A549 (cell line): ENCODE measurements at regions not wholly inside any gene's neighbourhood (a gene's known extent, or its start where the extent isn't known, plus 50 kb on each side); places are given as distances from the start of the nearest gene placed in this dataset.

ENCODE experiments used
- ATAC-seq, 2 experiments: fragments of 200-7000 bp in 1 of 2; fragments of >200 bp in 1 of 2; cut with Nextera tagmentation in 1 of 2; cut with Tn5 transposase in 1 of 2; 3 replicates each; pipeline versions ENCODE4 v1.8.0 to v1.9.1; 2018 to 2020; ENCODE audit warnings: mild to moderate bottlenecking in 1 of 2, moderate library complexity in 1 of 2
- CTCF ChIA-PET: fragments of 300-600 bp; sonication (Branson Sonifier 250); formaldehyde crosslinking; extraction: SDS; loops from one replicate; lab custom pipeline; 2021; ENCODE audit warnings: antibody characterized with exemption, inconsistent platforms; lab: Yijun Ruan, JAX
- POLR2A ChIA-PET: fragments of 350-600 bp; formaldehyde crosslinking; extraction: SDS; loops from one replicate; lab custom pipeline; 2021; ENCODE audit warnings: antibody characterized with exemption, inconsistent platforms; lab: Yijun Ruan, JAX
- DNase-seq, 2 experiments: peaks; one replicate each; pipeline versions ENCODE4 v3.0.0 to v3.0.0-alpha.2; 2011 to 2016; ENCODE audit warnings: low read depth in 1 of 2, low spot score in 1 of 2
- FAIRE-seq: peaks from 2 replicates; lab custom pipeline; 2011; peaks lifted over from hg19 to GRCh38; lab: Jason Lieb, UNC
- H3K27ac ChIP-seq, 2 experiments: fragments of >200 bp; sonication (Bioruptor Twin); formaldehyde crosslinking; 3 replicates each; pipeline ENCODE4 v1.5.1; 2016 to 2017
- H3K4me1 ChIP-seq: fragments of >200 bp; sonication (Bioruptor Twin); formaldehyde crosslinking; 3 replicates; pipeline ENCODE4 v1.6.1; 2016
- H3K4me2 ChIP-seq: fragments of >200 bp; sonication (Bioruptor Twin); formaldehyde crosslinking; 3 replicates; pipeline ENCODE4 v1.6.1; 2016
- H3K4me3 ChIP-seq: fragments of >200 bp; sonication (Bioruptor Twin); formaldehyde crosslinking; 3 replicates; pipeline ENCODE4 v1.5.1; 2016
- H3K9me3 ChIP-seq: fragments of >200 bp; sonication (Bioruptor Twin); formaldehyde crosslinking; 3 replicates; pipeline ENCODE4 v1.6.1; 2016
- BHLHE40 ChIP-seq: IDR thresholded peaks from 2 replicates; pipeline ENCODE4 v1.6.1; 2012; ENCODE audit warnings: low read depth, low read length, inconsistent platforms
- CBX2 ChIP-seq: fragments of 200-600 bp; sonication (generic); IDR thresholded peaks from 2 replicates; pipeline ENCODE4 v1.6.1; 2016; ENCODE audit warnings: low read depth, mild to moderate bottlenecking, borderline replicate concordance
- CBX8 ChIP-seq: fragments of 200-600 bp; sonication (generic); IDR thresholded peaks from 2 replicates; pipeline ENCODE4 v1.6.1; 2016
- CHD2 ChIP-seq: fragments of 150-350 bp; IDR thresholded peaks from 2 replicates; pipeline ENCODE4 v1.6.1; 2014; ENCODE audit warnings: low read length; ENCODE audit not compliant: partially characterized antibody
- ELK1 ChIP-seq: fragments of 150-350 bp; IDR thresholded peaks from 2 replicates; pipeline ENCODE4 v1.6.1; 2014; ENCODE audit warnings: low read depth, mild to moderate bottlenecking, low read length
- EP300 ChIP-seq, 2 experiments: fragments of >200 bp; sonication (Bioruptor Twin); formaldehyde crosslinking; IDR thresholded peaks; 2 replicates in 1 of 2; 3 replicates in 1 of 2; pipeline ENCODE4 v1.6.1; 2016 to 2017
- GATA3 ChIP-seq: IDR thresholded peaks from 2 replicates; pipeline ENCODE4 v1.6.1; 2012; ENCODE audit warnings: borderline replicate concordance
- HDAC2 ChIP-seq: fragments of 200-600 bp; sonication (generic); IDR thresholded peaks from 2 replicates; pipeline ENCODE4 v1.6.1; 2016
- HEYL ChIP-seq: fragments of 250-450 bp; sonication (Bioruptor Pico); IDR thresholded peaks from 2 replicates; pipeline ENCODE4 v1.8.0; 2021; ENCODE audit warnings: mild to moderate bottlenecking, moderate library complexity
- HMGXB4 ChIP-seq: fragments of 250-450 bp; sonication (Bioruptor Pico); IDR thresholded peaks from 2 replicates; pipeline ENCODE4 v1.5.0; 2021; ENCODE audit warnings: mild to moderate bottlenecking, moderate library complexity, borderline replicate concordance
- KDM1A ChIP-seq: fragments of 200-600 bp; sonication (generic); IDR thresholded peaks from 2 replicates; pipeline ENCODE4 v1.6.1; 2016; ENCODE audit warnings: low read depth, mild to moderate bottlenecking
- MAFK ChIP-seq: fragments of 450-650 bp; IDR thresholded peaks from 2 replicates; pipeline ENCODE4 v1.6.1; 2014; ENCODE audit not compliant: partially characterized antibody
- NR3C1 ChIP-seq: fragments of >200 bp; sonication (Bioruptor Twin); formaldehyde crosslinking; IDR thresholded peaks from 3 replicates; pipeline ENCODE4 v1.6.1; 2017
- PBX3 ChIP-seq: IDR thresholded peaks from 2 replicates; pipeline ENCODE4 v1.6.1; 2012
- POLR2A ChIP-seq: IDR thresholded peaks from 2 replicates; pipeline ENCODE4 v1.6.1; 2012; ENCODE audit warnings: mild to moderate bottlenecking, low read length
- POLR2AphosphoS2 ChIP-seq: conservative IDR thresholded peaks from 2 replicates; pipeline ENCODE4 v1.6.1; 2012; ENCODE audit warnings: low read length, improper control_type of control experiment, inconsistent platforms
- RAD21 ChIP-seq, 2 experiments: fragments of >200 bp in 1 of 2; sonication (Bioruptor Twin) in 1 of 2; formaldehyde crosslinking in 1 of 2; IDR thresholded peaks in 1 of 2; conservative IDR thresholded peaks in 1 of 2; 2 replicates in 1 of 2; 3 replicates in 1 of 2; pipeline ENCODE4 v1.6.1; 2012 to 2018; ENCODE audit warnings: inconsistent platforms in 1 of 2
- SMC3 ChIP-seq: fragments of >200 bp; sonication (Bioruptor Twin); formaldehyde crosslinking; IDR thresholded peaks from 3 replicates; pipeline ENCODE4 v1.6.1; 2018; ENCODE audit warnings: inconsistent platforms
- ZSCAN20 ChIP-seq: fragments of 250-450 bp; sonication (Bioruptor Pico); IDR thresholded peaks from 2 replicates; pipeline ENCODE4 v1.8.0; 2022; ENCODE audit warnings: mild to moderate bottlenecking, moderate library complexity
- WGBS: methylation state at CpG from one replicate; pipeline ENCODE4 v1.1.6; 2017; ENCODE audit errors: missing lambda C conversion rate; 5-methylcytosine and 5-hydroxymethylcytosine counted together

- ATAC-seq (no peak), DNase-seq (no peak), FAIRE-seq (no peak)
- 19% methylated on average over 4 of the region's 4 CpGs for WGBS
- ChIA-PET POLR2A (no interaction called here), CTCF (interaction anchor here (0.7 kb wide), 1 partner anchor 13 kb away, joined by 3 read pairs; no protein-coding TSS in a partner anchor)
- Histone ChIP-seq H3K4me1 (no peaks in the 10 kb centered on the region), H3K27ac (no peak overlapping the region), H3K4me2 (no peak overlapping the region), H3K4me3 (no peak overlapping the region), H3K9me3 (no peaks in the 10 kb centered on the region)
- no peak for TF ChIP-seq EP300 (IDR thresholded peaks at IDR 0.05)
- TF ChIP-seq MAFK, result no peak
- no peak for TF ChIP-seq NR3C1
- TF ChIP-seq ZSCAN20 (CRISPR knock-in tag), result no peak
- TF ChIP-seq RAD21 (conservative IDR thresholded peaks at IDR 0.05 in 1 of 2, IDR thresholded peaks at IDR 0.05 in 1 of 2), result no peak
- no peak for TF ChIP-seq GATA3
- TF ChIP-seq CHD2, result no peak
- no peak for TF ChIP-seq POLR2AphosphoS2
- no peak for TF ChIP-seq KDM1A
- TF ChIP-seq PBX3, result no peak
Observed at GRCh38 chr11:131232261-131232660, 138.2 kb upstream of the NTM start.

GRCh38 chr11:131234221-131234620 lies 136.2 kb upstream of the NTM start:
- H3K4me2 ChIP-seq, result no peak overlapping the region
- ATAC-seq (no peak), DNase-seq (no peak), FAIRE-seq (no peak)
- CTCF ChIA-PET, result no interaction called here
- H3K4me1 ChIP-seq, result no peaks in the 10 kb centered on the region
- TF ChIP-seq POLR2A (no peak), CBX2 (no peak)
- POLR2A ChIA-PET, result no interaction called here
- H3K9me3 ChIP-seq, result no peaks in the 10 kb centered on the region
- WGBS, result 0% methylated on average over 1 of the region's 15 CpGs
- no peak overlapping the region for H3K4me3 ChIP-seq
- H3K27ac ChIP-seq, result no peak overlapping the region

- no peak overlapping the region for H3K4me3 ChIP-seq
- FAIRE-seq (no peak), ATAC-seq (no peak), DNase-seq (no peak)
- H3K4me1 ChIP-seq, result no peaks in the 10 kb centered on the region
- TF ChIP-seq BHLHE40 (no peak), SMC3 (no peak), HMGXB4 (CRISPR knock-in tag) (no peak), HDAC2 (no peak), CBX8 (no peak), POLR2AphosphoS2 (no peak), ELK1 (no peak), HEYL (no peak)
- H3K27ac ChIP-seq, result no peak overlapping the region
- WGBS, result 24% methylated on average over 20 of the region's 20 CpGs
- POLR2A ChIA-PET, result no interaction called here
- H3K9me3 ChIP-seq, result no peaks in the 10 kb centered on the region
- H3K4me2 ChIP-seq, result no peak overlapping the region
- CTCF ChIA-PET, result interaction anchor here (0.7 kb wide), 1 partner anchor 12 kb away, joined by 6 read pairs; no protein-coding TSS in a partner anchor
Observed at GRCh38 chr11:131235328-131236298, 134.8 kb upstream of the NTM start.
